CD4-positive, alpha-beta T cell treated with Interleukin-6 for 4 hours (primary cell): ENCODE measurements at regions not wholly inside any gene's neighbourhood (a gene's known extent, or its start where the extent isn't known, plus 50 kb on each side); places are given as distances from the start of the nearest gene placed in this dataset.

Source experiments
- DNase-seq: peaks from one replicate; pipeline ENCODE4 v3.0.0-alpha.2; 2020; ENCODE audit warnings: mixed read lengths

DNA sequence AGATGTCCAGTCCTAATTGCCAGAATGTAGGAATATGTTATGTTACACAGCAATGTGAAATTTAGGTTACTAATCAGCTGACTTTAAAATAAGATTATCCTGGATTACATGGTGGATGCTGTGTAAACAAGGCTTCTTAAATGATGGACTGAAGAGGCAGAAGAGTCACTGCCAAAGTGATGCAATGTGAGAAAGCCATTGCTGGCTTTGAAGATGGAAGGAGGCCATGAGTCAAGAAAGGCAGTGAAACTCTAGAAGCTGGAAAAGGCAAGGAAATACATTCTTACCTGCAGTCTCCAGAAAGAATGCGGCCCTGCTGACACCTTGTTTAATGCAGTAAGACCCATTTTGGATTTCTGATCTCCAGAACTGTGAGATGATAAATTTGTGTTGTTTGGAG is 179.1 kb upstream of the ZPLD1 start:
- DNase-seq, result no peak

- DNase-seq, result no peak
Measured at GRCh38 chr3:102258666-102259227, 176.1 kb upstream of the ZPLD1 start.

DNA sequence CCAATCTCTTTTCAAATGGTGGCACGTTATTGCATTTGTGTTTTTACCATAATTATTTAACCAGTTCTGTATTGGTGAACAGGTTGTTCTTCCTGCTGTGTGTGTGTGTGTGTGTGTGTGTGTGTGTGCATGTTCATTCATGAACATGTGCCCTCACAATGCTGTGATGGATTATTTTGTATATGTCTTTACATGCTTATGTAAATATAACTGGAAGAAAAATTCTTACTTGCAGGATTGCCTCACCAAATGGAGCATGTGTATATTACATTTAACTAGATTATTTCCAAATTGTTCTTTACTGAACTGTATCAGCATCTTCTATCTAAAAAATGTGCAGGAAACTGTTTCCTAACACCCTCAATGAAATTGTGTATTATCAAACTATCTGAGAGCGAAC is 175.2 kb upstream of the ZPLD1 start:
- DNase-seq, result no peak

- no peak for DNase-seq
Measured at GRCh38 chr3:102265720-102266119, 169.1 kb upstream of the ZPLD1 start.

- no peak for DNase-seq
Measured at GRCh38 chr3:102269406-102269805, 165.4 kb upstream of the ZPLD1 start.

GRCh38 chr3:102290241-102290640 is 144.6 kb upstream of the ZPLD1 start:
- DNase-seq, result no peak

DNA sequence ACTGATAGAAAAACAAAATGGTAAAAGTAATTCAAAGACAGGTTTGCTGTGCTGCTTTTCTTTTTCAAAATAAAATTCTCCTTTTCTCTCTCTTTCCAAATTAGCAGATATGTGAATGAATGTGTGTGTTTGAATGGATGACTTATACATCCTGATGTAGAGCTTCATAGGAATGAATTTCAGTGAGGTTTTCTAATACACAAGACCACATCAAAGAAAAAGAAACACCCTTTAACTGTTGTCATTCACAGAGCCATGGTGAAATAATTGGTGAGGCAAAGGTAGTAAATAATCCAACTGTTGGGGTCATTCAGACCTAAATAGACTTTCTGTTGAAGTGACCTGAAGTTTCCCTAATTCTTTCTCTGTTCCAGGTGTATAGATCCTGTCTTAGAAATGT is 139.1 kb upstream of the ZPLD1 start:
- no peak for DNase-seq

GRCh38 chr3:102297072-102297658 is 137.7 kb upstream of the ZPLD1 start:
- DNase-seq, result no peak

GRCh38 chr3:102299125-102299877 is 135.5 kb upstream of the ZPLD1 start:
- no peak for DNase-seq

DNA sequence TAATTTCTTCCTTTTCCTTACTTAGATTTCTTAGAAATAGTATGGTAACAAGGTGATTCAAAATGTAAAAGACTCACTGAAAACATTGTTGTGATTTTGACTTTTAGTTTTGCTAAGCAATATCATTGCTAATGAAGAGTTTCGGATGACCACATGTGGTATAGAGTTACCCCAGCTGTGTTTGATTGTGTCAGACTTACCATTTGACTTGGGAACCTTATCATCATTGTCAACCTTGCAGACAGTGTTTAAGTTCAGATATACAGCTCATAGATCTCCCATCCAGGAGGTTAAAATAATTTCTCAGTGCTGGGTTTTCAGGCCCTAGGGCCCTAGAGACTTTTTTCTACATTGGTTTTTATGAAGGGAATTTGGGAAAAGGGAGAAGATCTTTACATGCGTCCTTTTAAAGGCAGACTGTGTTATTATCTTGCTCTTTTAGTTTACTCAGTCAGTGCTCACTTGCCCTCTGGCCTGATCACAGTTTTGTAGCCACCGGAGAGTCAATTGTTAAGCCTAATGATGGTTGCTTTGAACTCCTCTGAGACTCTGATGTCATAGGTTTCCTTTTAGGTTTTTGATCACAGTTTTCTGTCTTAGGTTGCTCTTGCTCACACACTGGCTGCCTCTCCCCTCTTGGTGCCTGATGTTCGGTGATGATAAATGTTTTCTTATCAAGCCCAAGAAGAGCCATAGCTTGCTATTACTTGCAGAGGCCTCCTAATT is 133.5 kb upstream of the ZPLD1 start:
- DNase-seq, result no peak

DNA sequence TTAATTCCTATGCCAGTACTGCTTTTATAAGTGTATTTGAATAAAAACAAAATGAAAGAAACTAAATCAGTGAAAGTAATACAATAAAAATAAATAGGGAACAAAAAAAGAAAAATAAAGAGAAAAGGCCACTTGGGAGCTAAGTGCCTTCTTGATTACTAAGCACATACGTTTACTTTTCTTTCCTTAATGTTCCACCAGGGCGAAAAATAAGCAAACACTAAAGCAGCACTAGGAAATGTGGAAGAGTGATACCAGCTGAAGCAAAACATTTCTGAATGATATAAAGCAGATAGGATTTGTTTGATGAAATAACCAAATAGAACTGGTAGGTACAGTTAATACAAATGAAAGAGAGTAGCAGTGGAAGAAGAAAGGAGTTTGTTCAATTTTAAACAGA is 132.8 kb upstream of the ZPLD1 start:
- no peak for DNase-seq

DNA sequence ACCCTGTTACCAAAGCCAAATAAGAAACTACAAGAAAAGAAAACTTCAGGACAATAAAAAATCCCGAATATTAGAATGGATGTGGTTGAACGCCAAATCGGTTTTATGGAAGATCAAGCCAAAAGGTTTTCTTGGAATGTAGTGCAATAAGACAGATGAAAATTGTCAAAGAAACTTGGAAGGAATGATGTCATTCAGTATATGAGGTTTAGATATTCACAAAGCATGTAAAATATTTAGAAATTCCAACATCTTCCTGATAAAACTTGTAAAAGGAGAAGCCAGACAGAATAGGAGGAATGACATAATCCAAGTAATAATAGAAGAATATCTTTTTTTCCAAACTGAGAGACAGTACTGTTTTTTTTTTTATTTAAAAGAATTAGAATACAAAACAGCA is 130.3 kb upstream of the ZPLD1 start:
- DNase-seq, result no peak

- no peak for DNase-seq
Measured at GRCh38 chr3:102307442-102307841, 127.4 kb upstream of the ZPLD1 start.

DNA sequence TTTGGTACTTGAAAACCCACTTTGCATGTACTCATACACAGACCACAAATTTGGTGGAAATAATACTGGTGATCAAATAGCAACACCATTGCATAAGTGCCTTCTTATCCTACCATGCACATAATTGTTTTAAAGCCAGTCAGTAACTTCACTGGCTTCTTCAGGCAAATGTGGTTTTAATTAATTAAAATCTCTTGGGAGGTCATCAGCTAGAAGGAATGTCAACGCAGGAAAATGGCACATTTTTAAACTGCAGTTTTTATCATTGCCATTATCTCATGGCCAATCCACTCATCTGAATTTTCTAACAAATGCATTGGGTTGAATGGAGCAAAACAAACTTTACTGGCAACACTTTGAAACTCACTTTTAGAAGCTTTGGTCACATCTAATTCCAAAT is 105.7 kb upstream of the ZPLD1 start:
- DNase-seq, result no peak

DNA sequence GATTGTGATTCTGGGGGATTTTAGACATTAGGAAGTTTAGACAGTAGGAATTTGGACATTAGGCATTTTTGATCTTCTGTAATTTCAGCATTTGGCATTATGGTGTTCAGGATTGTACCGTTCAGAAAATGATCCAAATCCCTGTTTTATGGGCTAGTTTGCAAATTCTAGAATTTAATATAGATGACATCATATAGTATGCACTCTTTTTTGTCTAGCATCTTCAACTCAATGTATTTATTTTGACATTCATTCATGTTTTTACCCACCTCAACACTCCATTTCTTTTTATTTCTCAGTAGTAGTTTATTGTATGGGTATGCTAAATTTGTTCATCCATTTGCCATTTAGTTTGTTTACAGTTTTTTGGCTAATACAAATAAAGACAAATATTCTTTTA is 105.3 kb upstream of the ZPLD1 start:
- no peak for DNase-seq

- DNase-seq, result no peak
Measured at GRCh38 chr3:102332205-102332604, 102.6 kb upstream of the ZPLD1 start.

- DNase-seq, result no peak
Measured at GRCh38 chr3:102332934-102333333, 101.9 kb upstream of the ZPLD1 start.

GRCh38 chr3:102336130-102336529 is 98.7 kb upstream of the ZPLD1 start:
- no peak for DNase-seq

- no peak for DNase-seq
Measured at GRCh38 chr3:102339671-102340070, 95.1 kb upstream of the ZPLD1 start.

GRCh38 chr3:102346897-102347296 is 87.9 kb upstream of the ZPLD1 start:
- no peak for DNase-seq

DNA sequence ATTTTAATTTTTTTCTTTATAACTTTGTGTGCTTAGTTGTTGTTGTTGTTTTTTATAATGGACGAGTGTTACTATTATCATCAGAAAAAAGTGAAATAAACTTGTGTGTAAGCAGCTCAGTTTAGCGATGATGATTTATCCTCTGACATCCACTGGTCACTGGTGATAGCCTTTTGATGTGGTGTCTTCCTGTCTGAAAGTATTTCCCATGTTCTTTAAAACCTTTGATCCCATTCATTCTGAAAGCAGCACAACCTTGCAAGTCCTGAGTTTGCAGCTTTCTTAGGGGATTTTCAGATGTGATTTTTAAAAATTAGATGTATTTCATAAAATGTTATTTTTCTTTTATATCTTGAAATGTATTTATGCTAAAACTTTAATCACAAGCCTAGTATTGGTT is 85.9 kb upstream of the ZPLD1 start:
- DNase-seq, result no peak

GRCh38 chr3:102353148-102353547 is 81.7 kb upstream of the ZPLD1 start:
- no peak for DNase-seq

DNA sequence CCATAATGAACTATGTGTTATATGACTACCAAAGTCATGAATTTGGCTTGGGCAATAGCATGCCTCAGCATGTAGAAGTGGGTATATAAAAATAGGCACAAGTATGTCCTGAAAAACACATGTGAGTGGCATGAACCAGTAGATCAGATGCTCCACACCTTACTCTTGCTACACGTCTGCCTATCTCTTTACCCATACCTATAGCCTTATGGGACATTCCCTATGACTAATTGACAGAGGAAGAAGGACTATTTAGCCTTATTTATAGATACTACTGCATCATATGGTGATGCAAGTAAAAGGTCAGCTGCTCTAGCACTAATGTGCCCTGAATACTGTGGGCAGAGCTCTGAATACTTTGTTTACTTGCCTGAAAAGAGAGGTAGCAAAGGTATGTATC is 81.0 kb upstream of the ZPLD1 start:
- no peak for DNase-seq
